HL-60 (cell line): ENCODE measurements at regions not wholly inside any gene's neighbourhood (a gene's known extent, or its start where the extent isn't known, plus 50 kb on each side); places are given as distances from the start of the nearest gene placed in this dataset.

ENCODE experiments used
- DNase-seq, 2 experiments: peaks; one replicate each; pipeline ENCODE4 v3.0.0-alpha.2; 2010 to 2020; ENCODE audit warnings: low read depth in 1 of 2, low spot score in 1 of 2
- H3K27ac ChIP-seq: fragments of 250-450 bp; sonication (Bioruptor Pico); replicated peaks from 2 replicates; pipeline ENCODE4 v1.5.1; 2020; ENCODE audit warnings: mild to moderate bottlenecking, moderate library complexity
- H3K27me3 ChIP-seq: fragments of 250-450 bp; sonication (Bioruptor Pico); 2 replicates; pipeline ENCODE4 v1.5.1; 2021; ENCODE audit warnings: mild to moderate bottlenecking, moderate library complexity; ENCODE audit not compliant: insufficient read depth, poor library complexity, severe bottlenecking
- H3K4me3 ChIP-seq: replicated peaks from 2 replicates; pipeline ENCODE4 v1.5.1; 2011; ENCODE audit warnings: mild to moderate bottlenecking, control low read depth, low read length; ENCODE audit not compliant: insufficient read depth
- CTCF ChIP-seq: IDR thresholded peaks from one replicate; pipeline ENCODE4 v1.5.1; 2011; ENCODE audit warnings: low read length, control low read depth, inconsistent platforms; ENCODE audit not compliant: insufficient read depth
- GABPA ChIP-seq: IDR thresholded peaks from 2 replicates; pipeline ENCODE4 v1.6.1; 2012; ENCODE audit warnings: low read depth
- POLR2AphosphoS5 ChIP-seq: IDR thresholded peaks from 2 replicates; pipeline ENCODE4 v1.6.1; 2012; ENCODE audit warnings: low read depth
- SPI1 ChIP-seq: IDR thresholded peaks from 2 replicates; pipeline ENCODE4 v1.6.1; 2012; ENCODE audit warnings: low read depth, mild to moderate bottlenecking, borderline replicate concordance
- TF ChIP-seq, protein P1 (sequence below): IDR thresholded peaks from 2 replicates; pipeline ENCODE4 v1.6.1; 2012; ENCODE audit warnings: low read depth; ENCODE audit not compliant: insufficient replicate concordance

DNA sequence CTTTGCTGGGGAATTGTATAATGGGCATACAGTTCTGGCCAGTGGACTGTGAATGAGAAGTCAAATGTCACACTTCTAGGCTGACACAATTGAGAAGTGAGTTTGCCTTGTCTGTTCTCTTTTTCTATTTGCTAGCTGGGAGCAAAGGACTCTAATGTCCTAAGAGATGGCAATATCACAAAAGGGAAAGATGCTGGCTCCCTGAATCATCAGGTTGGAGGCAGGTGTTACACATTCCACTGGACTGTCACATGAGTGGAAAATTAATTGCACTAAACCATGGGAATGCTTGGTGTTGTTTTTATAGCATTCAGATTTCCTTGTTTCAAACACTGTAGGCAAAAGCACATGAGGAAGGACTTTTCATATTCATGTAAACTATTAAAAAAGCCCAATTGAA lies 388.3 kb downstream of the ADAM29 start:
- no peak for DNase-seq
- no peak overlapping the region for H3K4me3 ChIP-seq
- no peaks in the 10 kb centered on the region for H3K27me3 ChIP-seq
- TF ChIP-seq POLR2AphosphoS5: no peak
- no peak for TF ChIP-seq GABPA
- TF ChIP-seq, protein P1, sequence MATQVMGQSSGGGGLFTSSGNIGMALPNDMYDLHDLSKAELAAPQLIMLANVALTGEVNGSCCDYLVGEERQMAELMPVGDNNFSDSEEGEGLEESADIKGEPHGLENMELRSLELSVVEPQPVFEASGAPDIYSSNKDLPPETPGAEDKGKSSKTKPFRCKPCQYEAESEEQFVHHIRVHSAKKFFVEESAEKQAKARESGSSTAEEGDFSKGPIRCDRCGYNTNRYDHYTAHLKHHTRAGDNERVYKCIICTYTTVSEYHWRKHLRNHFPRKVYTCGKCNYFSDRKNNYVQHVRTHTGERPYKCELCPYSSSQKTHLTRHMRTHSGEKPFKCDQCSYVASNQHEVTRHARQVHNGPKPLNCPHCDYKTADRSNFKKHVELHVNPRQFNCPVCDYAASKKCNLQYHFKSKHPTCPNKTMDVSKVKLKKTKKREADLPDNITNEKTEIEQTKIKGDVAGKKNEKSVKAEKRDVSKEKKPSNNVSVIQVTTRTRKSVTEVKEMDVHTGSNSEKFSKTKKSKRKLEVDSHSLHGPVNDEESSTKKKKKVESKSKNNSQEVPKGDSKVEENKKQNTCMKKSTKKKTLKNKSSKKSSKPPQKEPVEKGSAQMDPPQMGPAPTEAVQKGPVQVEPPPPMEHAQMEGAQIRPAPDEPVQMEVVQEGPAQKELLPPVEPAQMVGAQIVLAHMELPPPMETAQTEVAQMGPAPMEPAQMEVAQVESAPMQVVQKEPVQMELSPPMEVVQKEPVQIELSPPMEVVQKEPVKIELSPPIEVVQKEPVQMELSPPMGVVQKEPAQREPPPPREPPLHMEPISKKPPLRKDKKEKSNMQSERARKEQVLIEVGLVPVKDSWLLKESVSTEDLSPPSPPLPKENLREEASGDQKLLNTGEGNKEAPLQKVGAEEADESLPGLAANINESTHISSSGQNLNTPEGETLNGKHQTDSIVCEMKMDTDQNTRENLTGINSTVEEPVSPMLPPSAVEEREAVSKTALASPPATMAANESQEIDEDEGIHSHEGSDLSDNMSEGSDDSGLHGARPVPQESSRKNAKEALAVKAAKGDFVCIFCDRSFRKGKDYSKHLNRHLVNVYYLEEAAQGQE: no peak
- TF ChIP-seq SPI1: no peak
- no peak for TF ChIP-seq CTCF
- no peak overlapping the region for H3K27ac ChIP-seq

DNA sequence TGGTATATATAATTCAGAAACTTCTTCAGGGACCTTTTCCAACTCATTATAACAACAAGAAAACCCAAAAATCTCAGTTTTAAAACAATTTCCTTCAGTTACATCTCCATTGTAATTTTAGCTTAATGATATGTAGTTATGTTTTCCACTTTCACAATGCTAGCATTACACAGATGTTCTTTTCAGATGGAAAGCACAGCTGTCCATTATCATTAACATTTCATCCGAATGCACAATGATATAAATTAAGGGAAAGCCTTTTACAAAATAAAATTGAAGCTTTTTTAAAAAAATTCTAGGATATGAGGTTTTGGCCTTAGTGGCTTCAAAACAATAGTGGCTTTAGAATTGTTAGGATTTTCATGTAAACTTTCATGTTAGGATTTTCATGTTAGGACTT lies 389.2 kb downstream of the ADAM29 start:
- DNase-seq: no peak
- no peak overlapping the region for H3K4me3 ChIP-seq
- TF ChIP-seq GABPA: no peak
- no peak for TF ChIP-seq SPI1
- TF ChIP-seq, protein P1: no peak
- TF ChIP-seq POLR2AphosphoS5: no peak
- no peak for TF ChIP-seq CTCF
- no peaks in the 10 kb centered on the region for H3K27me3 ChIP-seq
- no peak overlapping the region for H3K27ac ChIP-seq

GRCh38 chr4:175308236-175308635 lies 390.1 kb downstream of the ADAM29 start:
- no peaks in the 10 kb centered on the region for H3K27me3 ChIP-seq
- no peak for TF ChIP-seq CTCF
- TF ChIP-seq GABPA: no peak
- TF ChIP-seq POLR2AphosphoS5: no peak
- no peak for DNase-seq
- H3K4me3 ChIP-seq: no peak overlapping the region
- no peak overlapping the region for H3K27ac ChIP-seq

- TF ChIP-seq CTCF (no peak), GABPA (no peak), SPI1 (no peak), POLR2AphosphoS5 (no peak)
- TF ChIP-seq, protein P1: no peak
- no peak overlapping the region for H3K27ac ChIP-seq
- no peak overlapping the region for H3K4me3 ChIP-seq
- H3K27me3 ChIP-seq: no peaks in the 10 kb centered on the region
- DNase-seq: no peak
Observed at GRCh38 chr4:175309041-175309440, 390.9 kb downstream of the ADAM29 start.
